Spinal cord (tissue), 9 donors: ENCODE measurements at regions not wholly inside any gene's neighbourhood (a gene's known extent, or its start where the extent isn't known, plus 50 kb on each side); places are given as distances from the start of the nearest gene placed in this dataset.

ENCODE experiments used
- DNase-seq, 6 donors: peaks; one replicate each; pipeline versions ENCODE4 v3.0.0 to v3.0.0-alpha.2; 2013 to 2015; ENCODE audit warnings: low spot score in 6 of 6, low read depth in 4 of 6
- H3K27ac ChIP-seq: one replicate; pipeline ENCODE4 v1.5.1; 2013; ENCODE audit warnings: low read depth, low read length, control low read depth
- H3K27me3 ChIP-seq: one replicate; pipeline ENCODE4 v1.6.1; 2013; ENCODE audit warnings: low read length; ENCODE audit not compliant: control insufficient read depth, insufficient read depth
- H3K36me3 ChIP-seq: one replicate; pipeline ENCODE4 v1.6.1; 2013; ENCODE audit warnings: low read length; ENCODE audit not compliant: control insufficient read depth, insufficient read depth
- H3K4me1 ChIP-seq: one replicate; pipeline ENCODE4 v1.6.1; 2013; ENCODE audit warnings: low read length; ENCODE audit not compliant: control insufficient read depth, insufficient read depth
- H3K4me3 ChIP-seq: one replicate; pipeline ENCODE4 v1.5.1; 2013; ENCODE audit warnings: low read depth, low read length, control low read depth
- H3K9me3 ChIP-seq: one replicate; pipeline ENCODE4 v1.6.1; 2013; ENCODE audit warnings: low read length; ENCODE audit not compliant: control insufficient read depth, insufficient read depth
- WGBS: methylation state at CpG from one replicate; pipeline ENCODE4 v1.1.5; 2013; ENCODE audit warnings: missing lambda C conversion rate; ENCODE audit not compliant: insufficient coverage; 5-methylcytosine and 5-hydroxymethylcytosine counted together
- donor health status: healthy.

- peak in 1 of 6 donors; percentile 28 for DNase-seq
- Histone ChIP-seq H3K9me3 (no peaks in the 10 kb centered on the region), H3K36me3 (no peaks in the 10 kb centered on the region), H3K27ac (no peak overlapping the region), H3K27me3 (no peaks in the 10 kb centered on the region), H3K4me3 (no peak overlapping the region), H3K4me1 (no peaks in the 10 kb centered on the region)
- WGBS: 90% methylated on average over 5 of the region's 7 CpGs
Observed at GRCh38 chr5:167264348-167264747, 1027.1 kb upstream of the WWC1 start.

- Histone ChIP-seq H3K4me1 (no peaks in the 10 kb centered on the region), H3K9me3 (no peaks in the 10 kb centered on the region), H3K27me3 (no peaks in the 10 kb centered on the region), H3K27ac (no peak overlapping the region), H3K4me3 (no peak overlapping the region), H3K36me3 (no peaks in the 10 kb centered on the region)
- DNase-seq: no peak
Observed at GRCh38 chr5:167268337-167268736, 1023.1 kb upstream of the WWC1 start.

DNA sequence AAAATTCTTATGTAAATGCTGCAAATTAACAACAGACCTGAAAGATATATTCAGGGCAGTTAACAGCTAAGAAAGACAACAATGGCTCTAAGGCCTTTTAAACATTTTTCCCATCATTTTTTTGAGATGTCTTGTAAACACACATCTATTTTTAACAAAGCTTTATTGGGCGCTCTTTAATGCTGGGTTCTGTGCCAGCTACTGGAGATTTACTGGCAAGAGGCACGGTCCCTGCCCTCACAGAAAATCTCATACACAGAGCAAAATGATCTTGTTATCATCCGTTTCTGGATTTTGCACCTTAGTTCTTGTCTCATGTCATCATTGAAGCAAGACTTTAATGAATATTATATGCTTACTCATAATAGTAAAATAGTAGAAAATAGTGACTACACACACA lies 1022.3 kb upstream of the WWC1 start:
- H3K27ac ChIP-seq: no peak overlapping the region
- 62% methylated on average over 2 of the region's 3 CpGs for WGBS

GRCh38 chr5:167271081-167271480 lies 1020.4 kb upstream of the WWC1 start:
- H3K9me3 ChIP-seq: no peaks in the 10 kb centered on the region
- no peaks in the 10 kb centered on the region for H3K27me3 ChIP-seq
- no peaks in the 10 kb centered on the region for H3K36me3 ChIP-seq
- 100% methylated on average over 2 of the region's 3 CpGs for WGBS
- no peaks in the 10 kb centered on the region for H3K4me1 ChIP-seq
- DNase-seq: no peak
- no peak overlapping the region for H3K27ac ChIP-seq
- H3K4me3 ChIP-seq: no peak overlapping the region

More for the DNA sequence above, 1022.3 kb upstream of the WWC1 start:
- no peaks in the 10 kb centered on the region for H3K9me3 ChIP-seq
- H3K36me3 ChIP-seq: no peaks in the 10 kb centered on the region
- DNase-seq: no peak
- H3K27me3 ChIP-seq: no peaks in the 10 kb centered on the region
- H3K4me1 ChIP-seq: no peaks in the 10 kb centered on the region
- no peak overlapping the region for H3K4me3 ChIP-seq

DNA sequence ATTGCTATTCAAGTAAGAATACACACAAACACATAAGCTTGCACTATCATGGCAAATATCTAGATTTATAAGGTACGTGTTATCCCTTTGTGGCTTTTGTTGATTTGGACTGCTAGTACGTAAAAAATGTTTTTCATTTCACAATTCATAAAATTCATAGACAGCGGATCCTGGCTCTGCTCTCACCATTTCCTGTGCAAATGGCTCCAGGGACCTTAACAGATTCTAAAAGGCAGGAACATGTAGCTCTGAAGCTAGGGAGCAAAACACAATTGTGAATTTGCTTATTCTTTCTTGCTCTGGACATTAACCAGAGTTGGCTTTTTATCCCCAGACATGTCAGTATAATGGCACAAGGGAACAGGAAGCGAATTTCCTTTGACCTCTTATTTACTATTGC lies 1019.9 kb upstream of the WWC1 start:
- no peak overlapping the region for H3K4me3 ChIP-seq
- WGBS: 100% methylated on average over 1 of the region's 4 CpGs
- H3K27me3 ChIP-seq: no peaks in the 10 kb centered on the region
- H3K27ac ChIP-seq: no peak overlapping the region
- H3K36me3 ChIP-seq: no peaks in the 10 kb centered on the region
- DNase-seq: no peak
- H3K9me3 ChIP-seq: no peaks in the 10 kb centered on the region
- H3K4me1 ChIP-seq: no peaks in the 10 kb centered on the region

DNA sequence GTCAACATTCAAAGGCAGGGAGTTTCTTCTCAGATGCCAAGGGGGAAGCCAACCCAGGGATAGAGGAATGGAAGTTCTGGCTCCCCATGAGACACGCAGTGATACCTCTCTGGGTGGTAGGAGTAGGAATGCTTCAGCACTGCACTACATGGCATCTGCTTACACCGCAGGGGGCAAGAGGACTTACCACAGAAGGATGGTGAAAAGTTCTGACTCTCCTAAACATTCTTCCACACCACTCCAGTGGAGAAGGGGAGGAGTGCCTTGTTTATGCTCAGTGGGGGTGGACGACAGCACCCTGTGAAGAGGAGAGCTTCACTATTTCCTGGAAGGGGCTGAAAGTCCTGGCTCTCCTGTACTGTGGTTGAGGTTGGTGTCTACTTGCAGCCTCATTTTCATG lies 1011.3 kb upstream of the WWC1 start:
- DNase-seq: no peak
- H3K4me3 ChIP-seq: no peak overlapping the region
- H3K27ac ChIP-seq: no peak overlapping the region
- H3K9me3 ChIP-seq: no peaks in the 10 kb centered on the region
- H3K27me3 ChIP-seq: no peaks in the 10 kb centered on the region
- H3K36me3 ChIP-seq: no peaks in the 10 kb centered on the region
- H3K4me1 ChIP-seq: no peaks in the 10 kb centered on the region
- WGBS: no CpG with 5 or more reads among the region's 3 CpGs

DNA sequence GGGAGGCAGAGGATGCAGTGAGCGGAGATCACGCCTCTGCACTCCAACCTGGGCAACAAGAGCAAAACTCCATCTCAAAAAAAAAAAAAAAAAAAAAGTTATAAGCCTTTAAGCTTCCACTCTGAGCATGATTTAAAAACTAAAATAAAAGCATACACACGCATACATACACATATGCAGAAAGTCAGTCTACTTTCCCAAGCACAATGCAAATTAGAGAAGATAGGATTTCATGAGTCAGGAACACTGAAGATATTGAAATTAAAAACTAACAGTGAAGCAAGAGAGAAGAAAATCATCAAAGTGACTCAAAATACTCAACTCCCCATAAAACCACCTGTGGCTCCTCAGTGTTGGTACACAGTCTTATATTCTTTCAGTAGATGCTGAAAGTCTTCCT lies 1009.5 kb upstream of the WWC1 start:
- no CpG with 5 or more reads among the region's 3 CpGs for WGBS
- DNase-seq: no peak

DNA sequence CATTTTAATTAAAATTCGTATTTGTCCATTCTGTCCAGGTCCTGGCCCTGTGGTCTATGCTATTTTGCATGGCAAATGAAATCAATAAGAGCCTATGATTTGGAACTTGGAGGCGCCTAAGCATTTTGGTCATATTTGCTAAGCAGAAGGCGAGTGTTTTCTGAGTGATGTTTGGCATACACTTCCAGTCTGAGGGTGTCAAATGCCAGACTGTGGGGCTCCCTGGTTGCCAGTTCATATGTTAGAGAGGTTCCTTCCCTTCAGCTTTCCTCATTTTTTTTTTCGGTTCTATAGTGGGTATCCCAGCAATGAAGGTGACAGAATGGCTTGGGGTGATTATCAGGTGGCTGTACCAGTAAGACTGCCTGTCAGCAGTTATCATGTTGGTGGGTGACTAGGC lies 1007.8 kb upstream of the WWC1 start:
- no peak overlapping the region for H3K4me3 ChIP-seq
- no peaks in the 10 kb centered on the region for H3K27me3 ChIP-seq
- no peaks in the 10 kb centered on the region for H3K36me3 ChIP-seq
- peak in 1 of 6 donors; percentile 84 for DNase-seq
- peaks cover 2% of the 10 kb centered on the region for H3K4me1 ChIP-seq
- peaks cover 2% of the 10 kb centered on the region for H3K9me3 ChIP-seq
- no peak overlapping the region for H3K27ac ChIP-seq
- 93% methylated on average over 3 of the region's 4 CpGs for WGBS

More for the DNA sequence above, 1009.5 kb upstream of the WWC1 start:
- Histone ChIP-seq H3K9me3 (no peaks in the 10 kb centered on the region), H3K27me3 (no peaks in the 10 kb centered on the region), H3K36me3 (no peaks in the 10 kb centered on the region), H3K4me3 (no peak overlapping the region), H3K27ac (no peak overlapping the region), H3K4me1 (peaks cover 2% of the 10 kb centered on the region)

DNA sequence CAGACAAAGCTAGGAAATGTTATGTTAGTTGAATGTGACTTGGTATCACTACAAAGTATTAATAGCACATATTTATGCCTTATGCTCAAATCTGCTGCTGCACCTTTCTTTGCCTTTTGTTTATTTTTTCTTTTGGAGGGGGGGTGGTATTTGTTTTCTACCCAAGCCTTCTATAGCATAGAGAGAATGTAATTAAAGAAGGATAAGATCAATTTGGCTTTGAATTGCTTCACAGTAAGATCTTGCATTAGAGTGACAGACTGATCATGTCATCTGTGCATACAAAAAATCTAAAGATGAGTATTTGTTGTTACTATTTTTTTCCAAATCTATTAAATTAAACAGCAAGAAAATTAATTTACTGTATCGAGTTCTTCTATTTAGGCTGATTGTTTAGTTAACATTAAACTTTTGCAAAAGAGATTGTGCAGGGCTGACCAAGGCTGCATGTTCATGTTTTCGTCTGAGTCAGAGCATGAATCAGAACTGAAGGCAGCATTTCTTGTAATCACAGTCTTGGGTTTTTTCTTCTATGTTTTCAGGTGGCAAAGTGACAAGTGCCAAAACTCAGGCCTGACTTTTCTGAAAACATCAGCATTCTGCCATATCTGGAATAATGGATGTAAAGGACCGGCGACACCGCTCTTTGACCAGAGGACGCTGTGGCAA lies 1007.1 kb upstream of the WWC1 start:
- peaks cover 2% of the 10 kb centered on the region for H3K4me1 ChIP-seq
- H3K27ac ChIP-seq: no peak overlapping the region
- peaks cover 2% of the 10 kb centered on the region for H3K9me3 ChIP-seq
- no peaks in the 10 kb centered on the region for H3K27me3 ChIP-seq
- H3K4me3 ChIP-seq: no peak overlapping the region
- no peaks in the 10 kb centered on the region for H3K36me3 ChIP-seq
- 98% methylated on average over 5 of the region's 6 CpGs for WGBS
- DNase-seq: no peak

DNA sequence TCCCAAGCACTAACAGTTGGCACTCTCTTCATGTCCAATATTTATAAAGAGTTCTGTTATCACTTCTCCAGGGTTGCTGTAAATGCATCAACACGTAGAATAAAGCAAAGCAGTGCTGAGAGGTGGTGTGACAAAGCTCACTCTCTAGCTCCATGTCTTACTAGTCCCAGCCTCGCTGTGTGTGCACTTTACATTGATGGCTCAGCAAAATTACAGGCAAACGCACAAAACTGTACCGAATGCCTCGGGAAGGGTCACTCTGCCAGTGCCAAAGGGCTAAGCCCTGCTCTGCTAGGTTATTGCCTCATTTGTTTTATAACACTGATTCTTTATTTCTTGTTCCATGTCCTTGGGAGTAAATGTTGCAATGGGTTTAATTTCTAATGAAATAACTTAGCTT lies 1005.9 kb upstream of the WWC1 start:
- Histone ChIP-seq H3K9me3 (peaks cover 2% of the 10 kb centered on the region), H3K4me1 (peaks cover 2% of the 10 kb centered on the region), H3K4me3 (no peak overlapping the region), H3K27me3 (no peaks in the 10 kb centered on the region), H3K36me3 (no peaks in the 10 kb centered on the region), H3K27ac (no peak overlapping the region)
- 90% methylated on average over 4 of the region's 5 CpGs for WGBS
- peak in 1 of 6 donors; percentile 39 for DNase-seq
